GM23338 (cell line): ENCODE measurements at regions not wholly inside any gene's neighbourhood (a gene's known extent, or its start where the extent isn't known, plus 50 kb on each side); places are given as distances from the start of the nearest gene placed in this dataset.

Source experiments
- ATAC-seq: fragments of 200-7000 bp; cut with Tn5 transposase; 3 replicates; pipeline ENCODE4 v1.9.1; 2020
- DNase-seq: peaks from one replicate; pipeline ENCODE4 v3.0.0-alpha.2; 2015; ENCODE audit warnings: low spot score
- H2AFZ ChIP-seq: fragments of 200-600 bp; sonication (generic); 2 replicates; pipeline ENCODE4 v1.8.0; 2016; ENCODE audit warnings: antibody characterized with exemption, mild to moderate bottlenecking, moderate library complexity
- H3F3A ChIP-seq: fragments of 200-600 bp; sonication (generic); replicated peaks from 2 replicates; pipeline ENCODE4 v1.8.0; 2017; ENCODE audit warnings: antibody characterized with exemption, mixed run types, low read depth
- H3K27ac ChIP-seq: fragments of 200-600 bp; sonication (generic); 2 replicates; pipeline ENCODE4 v1.6.1; 2016; ENCODE audit warnings: low read depth
- H3K27me3 ChIP-seq: fragments of 200-600 bp; sonication (generic); 2 replicates; pipeline ENCODE4 v1.8.0; 2016; ENCODE audit warnings: mild to moderate bottlenecking, mixed run types, moderate library complexity; ENCODE audit not compliant: insufficient read depth
- H3K36me3 ChIP-seq: fragments of 200-600 bp; sonication (generic); 2 replicates; pipeline ENCODE4 v1.8.0; 2016; ENCODE audit warnings: mild to moderate bottlenecking; ENCODE audit not compliant: insufficient read depth
- H3K4me1 ChIP-seq: fragments of 200-600 bp; sonication (generic); 2 replicates; pipeline ENCODE4 v1.8.0; 2016; ENCODE audit warnings: mild to moderate bottlenecking, moderate library complexity; ENCODE audit not compliant: insufficient read depth
- H3K4me2 ChIP-seq: fragments of 200-600 bp; sonication (generic); 2 replicates; pipeline ENCODE4 v1.7.1; 2017; ENCODE audit warnings: mixed run types
- H3K4me3 ChIP-seq: fragments of 200-600 bp; sonication (generic); 2 replicates; pipeline ENCODE4 v1.6.1; 2016; ENCODE audit warnings: mixed run types
- H3K79me2 ChIP-seq: fragments of 200-600 bp; sonication (generic); replicated peaks from 2 replicates; pipeline ENCODE4 v1.8.0; 2017; ENCODE audit warnings: mild to moderate bottlenecking; ENCODE audit not compliant: insufficient read depth
- H3K9me2 ChIP-seq: fragments of 200-600 bp; sonication (generic); 2 replicates; pipeline ENCODE4 v1.8.0; 2017; ENCODE audit not compliant: insufficient read depth
- H4K20me1 ChIP-seq: fragments of 200-600 bp; sonication (generic); replicated peaks from 2 replicates; pipeline ENCODE4 v1.8.0; 2017; ENCODE audit warnings: mild to moderate bottlenecking; ENCODE audit not compliant: insufficient read depth
- H3K27ac Mint-ChIP-seq: 2 replicates; pipeline ENCODE4 v1.8.0; 2020; ENCODE audit warnings: inconsistent platforms, mild to moderate bottlenecking, moderate library complexity, mixed read lengths
- H3K27me3 Mint-ChIP-seq: 3 replicates; pipeline ENCODE4 v1.8.0; 2022; ENCODE audit warnings: low read depth, mild to moderate bottlenecking, moderate library complexity, mixed read lengths, inconsistent platforms; ENCODE audit not compliant: insufficient read depth, poor library complexity
- H3K36me3 Mint-ChIP-seq: 3 replicates; pipeline ENCODE4 v1.8.0; 2021; ENCODE audit warnings: low read depth, mild to moderate bottlenecking, inconsistent platforms, moderate library complexity, mixed read lengths
- H3K4me1 Mint-ChIP-seq: 3 replicates; pipeline ENCODE4 v1.8.0; 2020; ENCODE audit warnings: mild to moderate bottlenecking, inconsistent platforms, mixed read lengths
- H3K4me3 Mint-ChIP-seq: 3 replicates; pipeline ENCODE4 v1.8.0; 2021; ENCODE audit warnings: moderate library complexity, mild to moderate bottlenecking, inconsistent platforms, mixed read lengths
- H3K9me3 Mint-ChIP-seq: 3 replicates; pipeline ENCODE4 v1.8.0; 2020; ENCODE audit warnings: moderate library complexity, mild to moderate bottlenecking, inconsistent platforms, mixed read lengths
- CREB1 ChIP-seq: fragments of 250-450 bp; sonication (Bioruptor Pico); IDR thresholded peaks from 2 replicates; pipeline ENCODE4 v1.5.0; 2020; ENCODE audit warnings: low read depth, mild to moderate bottlenecking, moderate library complexity
- EZH2 ChIP-seq: fragments of 200-600 bp; sonication (generic); IDR thresholded peaks from one replicate; pipeline ENCODE4 v1.8.0; 2017; ENCODE audit warnings: antibody characterized with exemption, mild to moderate bottlenecking, low read depth; ENCODE audit not compliant: unreplicated experiment
- EZH2phosphoT487 ChIP-seq: fragments of 200-600 bp; sonication (generic); IDR thresholded peaks from one replicate; pipeline ENCODE4 v1.8.1; 2018; ENCODE audit warnings: antibody characterized with exemption; ENCODE audit not compliant: unreplicated experiment
- JUNB ChIP-seq: IDR thresholded peaks from one replicate; pipeline ENCODE4 v1.6.1; 2016; ENCODE audit warnings: antibody characterized with exemption; ENCODE audit not compliant: unreplicated experiment
- NANOG ChIP-seq: IDR thresholded peaks from 2 replicates; pipeline ENCODE4 v1.6.1; 2016; ENCODE audit warnings: antibody characterized with exemption, borderline replicate concordance
- POLR2AphosphoS5 ChIP-seq: IDR thresholded peaks from 2 replicates; pipeline ENCODE4 v1.6.1; 2016; ENCODE audit warnings: antibody characterized with exemption, low read depth
- STAT1 ChIP-seq: IDR thresholded peaks from one replicate; pipeline ENCODE4 v1.6.1; 2016; ENCODE audit warnings: antibody characterized with exemption; ENCODE audit not compliant: unreplicated experiment
- ZNF114 ChIP-seq: fragments of 250-450 bp; sonication (Bioruptor Pico); IDR thresholded peaks from 2 replicates; pipeline ENCODE4 v1.5.0; 2020; ENCODE audit warnings: mild to moderate bottlenecking, moderate library complexity
- ZNF331 ChIP-seq: fragments of 250-450 bp; sonication (Bioruptor Pico); IDR thresholded peaks from 2 replicates; pipeline ENCODE4 v1.5.0; 2020; ENCODE audit warnings: low read depth, mild to moderate bottlenecking, moderate library complexity
- TF ChIP-seq, protein P1 (sequence below): fragments of 250-450 bp; sonication (Bioruptor Pico); IDR thresholded peaks from 2 replicates; pipeline ENCODE4 v1.5.0; 2020; ENCODE audit warnings: mild to moderate bottlenecking, moderate library complexity
- TF ChIP-seq, protein P2 (sequence below): IDR thresholded peaks from one replicate; pipeline ENCODE4 v1.6.1; 2018; ENCODE audit warnings: antibody characterized with exemption; ENCODE audit not compliant: unreplicated experiment
- TF ChIP-seq, protein P3 (sequence below): IDR thresholded peaks from 2 replicates; pipeline ENCODE4 v1.6.1; 2016; ENCODE audit warnings: antibody characterized with exemption
- TF ChIP-seq, protein P4 (sequence below), 2 experiments: fragments of 200-600 bp in 1 of 2; sonication (generic) in 1 of 2; conservative IDR thresholded peaks; 2 replicates each; pipeline versions ENCODE4 v1.5.1 to v1.6.1; 2016 to 2017; ENCODE audit warnings: antibody characterized with exemption in 2 of 2, low read depth in 2 of 2, mild to moderate bottlenecking in 2 of 2, moderate library complexity in 1 of 2

DNA sequence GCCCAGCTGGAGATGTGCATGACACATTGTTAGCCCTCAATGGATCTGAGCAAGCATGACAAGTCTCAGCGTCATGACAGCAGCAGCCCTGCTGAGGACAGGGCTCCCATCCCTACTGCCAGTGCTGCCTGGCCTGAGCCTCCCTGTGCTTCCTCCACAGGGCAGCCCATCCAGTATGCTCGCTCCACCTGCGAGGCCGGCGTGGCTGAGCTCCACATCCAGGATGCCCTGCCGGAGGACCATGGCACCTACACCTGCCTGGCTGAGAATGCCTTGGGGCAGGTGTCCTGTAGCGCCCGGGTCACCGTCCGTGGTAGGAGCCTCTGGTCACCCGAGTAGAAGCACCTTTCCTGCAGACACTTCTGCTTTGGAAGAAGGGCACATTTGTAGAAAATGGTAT is 85.8 kb upstream of the OSBPL11 start:
- Mint-ChIP-seq H3K27me3 (peaks cover 6% of the 10 kb centered on the region), H3K27ac (no peak overlapping the region), H3K36me3 (no peaks in the 10 kb centered on the region), H3K4me1 (no peaks in the 10 kb centered on the region; the same call in 2 of the 3 replicates), H3K4me3 (no peak overlapping the region), H3K9me3 (no peaks in the 10 kb centered on the region)
- H3K36me3 ChIP-seq = no peaks in the 10 kb centered on the region
- TF ChIP-seq ZNF331 = no peak
- no peak for TF ChIP-seq JUNB
- TF ChIP-seq STAT1 = no peak
- TF ChIP-seq EZH2phosphoT487 = no peak
- TF ChIP-seq, protein P1, sequence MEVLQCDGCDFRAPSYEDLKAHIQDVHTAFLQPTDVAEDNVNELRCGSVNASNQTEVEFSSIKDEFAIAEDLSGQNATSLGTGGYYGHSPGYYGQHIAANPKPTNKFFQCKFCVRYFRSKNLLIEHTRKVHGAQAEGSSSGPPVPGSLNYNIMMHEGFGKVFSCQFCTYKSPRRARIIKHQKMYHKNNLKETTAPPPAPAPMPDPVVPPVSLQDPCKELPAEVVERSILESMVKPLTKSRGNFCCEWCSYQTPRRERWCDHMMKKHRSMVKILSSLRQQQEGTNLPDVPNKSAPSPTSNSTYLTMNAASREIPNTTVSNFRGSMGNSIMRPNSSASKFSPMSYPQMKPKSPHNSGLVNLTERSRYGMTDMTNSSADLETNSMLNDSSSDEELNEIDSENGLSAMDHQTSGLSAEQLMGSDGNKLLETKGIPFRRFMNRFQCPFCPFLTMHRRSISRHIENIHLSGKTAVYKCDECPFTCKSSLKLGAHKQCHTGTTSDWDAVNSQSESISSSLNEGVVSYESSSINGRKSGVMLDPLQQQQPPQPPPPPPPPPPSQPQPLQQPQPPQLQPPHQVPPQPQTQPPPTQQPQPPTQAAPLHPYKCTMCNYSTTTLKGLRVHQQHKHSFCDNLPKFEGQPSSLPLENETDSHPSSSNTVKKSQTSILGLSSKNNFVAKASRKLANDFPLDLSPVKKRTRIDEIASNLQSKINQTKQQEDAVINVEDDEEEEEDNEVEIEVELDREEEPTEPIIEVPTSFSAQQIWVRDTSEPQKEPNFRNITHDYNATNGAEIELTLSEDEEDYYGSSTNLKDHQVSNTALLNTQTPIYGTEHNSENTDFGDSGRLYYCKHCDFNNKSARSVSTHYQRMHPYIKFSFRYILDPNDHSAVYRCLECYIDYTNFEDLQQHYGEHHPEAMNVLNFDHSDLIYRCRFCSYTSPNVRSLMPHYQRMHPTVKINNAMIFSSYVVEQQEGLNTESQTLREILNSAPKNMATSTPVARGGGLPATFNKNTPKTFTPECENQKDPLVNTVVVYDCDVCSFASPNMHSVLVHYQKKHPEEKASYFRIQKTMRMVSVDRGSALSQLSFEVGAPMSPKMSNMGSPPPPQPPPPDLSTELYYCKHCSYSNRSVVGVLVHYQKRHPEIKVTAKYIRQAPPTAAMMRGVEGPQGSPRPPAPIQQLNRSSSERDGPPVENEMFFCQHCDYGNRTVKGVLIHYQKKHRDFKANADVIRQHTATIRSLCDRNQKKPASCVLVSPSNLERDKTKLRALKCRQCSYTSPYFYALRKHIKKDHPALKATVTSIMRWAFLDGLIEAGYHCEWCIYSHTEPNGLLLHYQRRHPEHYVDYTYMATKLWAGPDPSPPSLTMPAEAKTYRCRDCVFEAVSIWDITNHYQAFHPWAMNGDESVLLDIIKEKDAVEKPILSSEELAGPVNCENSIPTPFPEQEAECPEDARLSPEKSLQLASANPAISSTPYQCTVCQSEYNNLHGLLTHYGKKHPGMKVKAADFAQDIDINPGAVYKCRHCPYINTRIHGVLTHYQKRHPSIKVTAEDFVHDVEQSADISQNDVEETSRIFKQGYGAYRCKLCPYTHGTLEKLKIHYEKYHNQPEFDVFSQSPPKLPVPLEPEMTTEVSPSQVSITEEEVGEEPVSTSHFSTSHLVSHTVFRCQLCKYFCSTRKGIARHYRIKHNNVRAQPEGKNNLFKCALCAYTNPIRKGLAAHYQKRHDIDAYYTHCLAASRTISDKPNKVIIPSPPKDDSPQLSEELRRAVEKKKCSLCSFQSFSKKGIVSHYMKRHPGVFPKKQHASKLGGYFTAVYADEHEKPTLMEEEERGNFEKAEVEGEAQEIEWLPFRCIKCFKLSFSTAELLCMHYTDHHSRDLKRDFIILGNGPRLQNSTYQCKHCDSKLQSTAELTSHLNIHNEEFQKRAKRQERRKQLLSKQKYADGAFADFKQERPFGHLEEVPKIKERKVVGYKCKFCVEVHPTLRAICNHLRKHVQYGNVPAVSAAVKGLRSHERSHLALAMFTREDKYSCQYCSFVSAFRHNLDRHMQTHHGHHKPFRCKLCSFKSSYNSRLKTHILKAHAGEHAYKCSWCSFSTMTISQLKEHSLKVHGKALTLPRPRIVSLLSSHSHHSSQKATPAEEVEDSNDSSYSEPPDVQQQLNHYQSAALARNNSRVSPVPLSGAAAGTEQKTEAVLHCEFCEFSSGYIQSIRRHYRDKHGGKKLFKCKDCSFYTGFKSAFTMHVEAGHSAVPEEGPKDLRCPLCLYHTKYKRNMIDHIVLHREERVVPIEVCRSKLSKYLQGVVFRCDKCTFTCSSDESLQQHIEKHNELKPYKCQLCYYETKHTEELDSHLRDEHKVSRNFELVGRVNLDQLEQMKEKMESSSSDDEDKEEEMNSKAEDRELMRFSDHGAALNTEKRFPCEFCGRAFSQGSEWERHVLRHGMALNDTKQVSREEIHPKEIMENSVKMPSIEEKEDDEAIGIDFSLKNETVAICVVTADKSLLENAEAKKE (CRISPR knock-in tag) = no peak
- TF ChIP-seq ZNF114 = no peak
- TF ChIP-seq, protein P2, sequence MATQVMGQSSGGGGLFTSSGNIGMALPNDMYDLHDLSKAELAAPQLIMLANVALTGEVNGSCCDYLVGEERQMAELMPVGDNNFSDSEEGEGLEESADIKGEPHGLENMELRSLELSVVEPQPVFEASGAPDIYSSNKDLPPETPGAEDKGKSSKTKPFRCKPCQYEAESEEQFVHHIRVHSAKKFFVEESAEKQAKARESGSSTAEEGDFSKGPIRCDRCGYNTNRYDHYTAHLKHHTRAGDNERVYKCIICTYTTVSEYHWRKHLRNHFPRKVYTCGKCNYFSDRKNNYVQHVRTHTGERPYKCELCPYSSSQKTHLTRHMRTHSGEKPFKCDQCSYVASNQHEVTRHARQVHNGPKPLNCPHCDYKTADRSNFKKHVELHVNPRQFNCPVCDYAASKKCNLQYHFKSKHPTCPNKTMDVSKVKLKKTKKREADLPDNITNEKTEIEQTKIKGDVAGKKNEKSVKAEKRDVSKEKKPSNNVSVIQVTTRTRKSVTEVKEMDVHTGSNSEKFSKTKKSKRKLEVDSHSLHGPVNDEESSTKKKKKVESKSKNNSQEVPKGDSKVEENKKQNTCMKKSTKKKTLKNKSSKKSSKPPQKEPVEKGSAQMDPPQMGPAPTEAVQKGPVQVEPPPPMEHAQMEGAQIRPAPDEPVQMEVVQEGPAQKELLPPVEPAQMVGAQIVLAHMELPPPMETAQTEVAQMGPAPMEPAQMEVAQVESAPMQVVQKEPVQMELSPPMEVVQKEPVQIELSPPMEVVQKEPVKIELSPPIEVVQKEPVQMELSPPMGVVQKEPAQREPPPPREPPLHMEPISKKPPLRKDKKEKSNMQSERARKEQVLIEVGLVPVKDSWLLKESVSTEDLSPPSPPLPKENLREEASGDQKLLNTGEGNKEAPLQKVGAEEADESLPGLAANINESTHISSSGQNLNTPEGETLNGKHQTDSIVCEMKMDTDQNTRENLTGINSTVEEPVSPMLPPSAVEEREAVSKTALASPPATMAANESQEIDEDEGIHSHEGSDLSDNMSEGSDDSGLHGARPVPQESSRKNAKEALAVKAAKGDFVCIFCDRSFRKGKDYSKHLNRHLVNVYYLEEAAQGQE = no peak
- TF ChIP-seq, protein P3, sequence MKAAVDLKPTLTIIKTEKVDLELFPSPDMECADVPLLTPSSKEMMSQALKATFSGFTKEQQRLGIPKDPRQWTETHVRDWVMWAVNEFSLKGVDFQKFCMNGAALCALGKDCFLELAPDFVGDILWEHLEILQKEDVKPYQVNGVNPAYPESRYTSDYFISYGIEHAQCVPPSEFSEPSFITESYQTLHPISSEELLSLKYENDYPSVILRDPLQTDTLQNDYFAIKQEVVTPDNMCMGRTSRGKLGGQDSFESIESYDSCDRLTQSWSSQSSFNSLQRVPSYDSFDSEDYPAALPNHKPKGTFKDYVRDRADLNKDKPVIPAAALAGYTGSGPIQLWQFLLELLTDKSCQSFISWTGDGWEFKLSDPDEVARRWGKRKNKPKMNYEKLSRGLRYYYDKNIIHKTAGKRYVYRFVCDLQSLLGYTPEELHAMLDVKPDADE = no peak
- no peak for TF ChIP-seq EZH2
- TF ChIP-seq NANOG = no peak
- no peak for TF ChIP-seq POLR2AphosphoS5
- no peak for TF ChIP-seq CREB1 (CRISPR knock-in tag)
- TF ChIP-seq, protein P4, sequence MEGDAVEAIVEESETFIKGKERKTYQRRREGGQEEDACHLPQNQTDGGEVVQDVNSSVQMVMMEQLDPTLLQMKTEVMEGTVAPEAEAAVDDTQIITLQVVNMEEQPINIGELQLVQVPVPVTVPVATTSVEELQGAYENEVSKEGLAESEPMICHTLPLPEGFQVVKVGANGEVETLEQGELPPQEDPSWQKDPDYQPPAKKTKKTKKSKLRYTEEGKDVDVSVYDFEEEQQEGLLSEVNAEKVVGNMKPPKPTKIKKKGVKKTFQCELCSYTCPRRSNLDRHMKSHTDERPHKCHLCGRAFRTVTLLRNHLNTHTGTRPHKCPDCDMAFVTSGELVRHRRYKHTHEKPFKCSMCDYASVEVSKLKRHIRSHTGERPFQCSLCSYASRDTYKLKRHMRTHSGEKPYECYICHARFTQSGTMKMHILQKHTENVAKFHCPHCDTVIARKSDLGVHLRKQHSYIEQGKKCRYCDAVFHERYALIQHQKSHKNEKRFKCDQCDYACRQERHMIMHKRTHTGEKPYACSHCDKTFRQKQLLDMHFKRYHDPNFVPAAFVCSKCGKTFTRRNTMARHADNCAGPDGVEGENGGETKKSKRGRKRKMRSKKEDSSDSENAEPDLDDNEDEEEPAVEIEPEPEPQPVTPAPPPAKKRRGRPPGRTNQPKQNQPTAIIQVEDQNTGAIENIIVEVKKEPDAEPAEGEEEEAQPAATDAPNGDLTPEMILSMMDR (conservative IDR thresholded peaks at IDR 0.05; ENCODE audit: low read depth in 2 of 2) = no peak
- H3F3A ChIP-seq = no peaks in the 10 kb centered on the region
- no peaks in the 10 kb centered on the region for H3K4me1 ChIP-seq
- no peak overlapping the region for H3K27ac ChIP-seq
- no peaks in the 10 kb centered on the region for H3K27me3 ChIP-seq
- no peaks in the 10 kb centered on the region; the same call in 1 of the 2 replicates for H3K9me2 ChIP-seq
- ATAC-seq = no peak
- H2AFZ ChIP-seq = no peak overlapping the region
- H3K4me2 ChIP-seq = no peak overlapping the region
- H3K4me3 ChIP-seq = no peak overlapping the region
- H3K79me2 ChIP-seq = no peaks in the 10 kb centered on the region
- no peak for DNase-seq
- H4K20me1 ChIP-seq = no peaks in the 10 kb centered on the region
